ENCODE measurements at regions not wholly inside any gene's neighbourhood (a gene's known extent, or its start where the extent isn't known, plus 50 kb on each side); places are given as distances from the start of the nearest gene placed in this dataset.

DNA sequence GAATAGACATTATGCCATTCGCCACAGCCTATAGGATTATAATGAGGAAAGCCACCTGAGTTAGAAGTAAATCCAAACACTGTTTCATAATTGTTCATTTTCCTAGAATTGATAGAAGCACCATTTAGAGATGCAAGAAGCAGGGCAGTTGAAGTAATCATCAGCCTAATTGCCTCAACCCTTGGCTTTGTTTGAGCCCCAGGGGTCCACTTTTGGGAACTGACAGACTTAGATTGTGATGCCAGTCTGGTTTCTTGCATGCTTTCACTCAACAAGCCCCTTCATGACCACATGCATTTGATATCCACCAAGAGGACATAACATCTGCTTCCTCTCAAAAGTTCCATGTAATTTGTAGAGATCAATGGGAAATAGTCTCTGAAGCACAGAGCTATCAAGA, 97.2 kb upstream of the COL8A1 start:
- DNase-seq, result no peak

GRCh38 chr3:99537416-99537815, 101.0 kb upstream of the COL8A1 start:
- DNase-seq, result no peak

- DNase-seq, result no peak
These were observed 101.7 kb upstream of the COL8A1 start for GRCh38 chr3:99536555-99537314.

GRCh38 chr3:99534951-99535704, 103.3 kb upstream of the COL8A1 start:
- DNase-seq, result no peak

DNA sequence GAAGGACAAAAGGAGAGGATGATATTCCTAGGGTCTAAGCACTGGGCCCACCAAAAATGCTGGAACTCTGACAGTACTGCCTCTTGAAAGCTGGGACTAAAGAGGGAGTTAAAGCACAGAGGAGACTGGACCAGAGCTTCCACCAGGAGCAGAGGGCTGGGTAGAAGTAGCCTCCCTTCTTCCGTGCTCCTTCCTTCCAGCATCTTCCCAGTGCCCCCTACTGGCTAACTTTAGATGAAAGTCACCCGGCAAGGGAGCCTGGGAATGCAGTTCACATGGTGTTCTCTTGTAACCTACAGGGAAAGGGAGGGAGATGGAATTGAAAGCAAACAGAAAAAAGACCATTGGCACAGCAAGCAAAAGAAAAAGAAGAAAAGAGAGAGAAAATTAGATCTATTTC, 106.1 kb upstream of the COL8A1 start:
- DNase-seq, result peak; percentile 3 to 56

DNA sequence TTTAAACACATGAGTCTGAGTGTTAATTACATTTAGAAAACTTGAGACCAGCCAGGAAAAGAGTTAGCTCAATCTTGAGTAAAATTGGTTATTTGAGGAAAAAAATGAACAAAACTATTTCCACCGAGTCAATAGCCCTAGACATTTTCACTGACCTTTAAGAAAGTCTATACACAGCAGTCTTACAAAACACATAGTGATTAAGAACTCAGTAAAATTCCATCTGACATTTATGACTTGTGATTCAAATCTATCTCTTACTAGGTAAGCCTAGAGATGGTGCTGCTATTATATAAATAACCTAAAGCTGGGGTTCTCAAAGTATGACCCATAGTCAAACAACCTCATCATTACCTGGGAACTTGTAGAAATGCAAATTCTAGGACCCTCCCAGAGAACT, 109.1 kb upstream of the COL8A1 start:
- DNase-seq, result no peak

GRCh38 chr3:99526921-99527320, 111.5 kb upstream of the COL8A1 start:
- DNase-seq, result no peak

DNA sequence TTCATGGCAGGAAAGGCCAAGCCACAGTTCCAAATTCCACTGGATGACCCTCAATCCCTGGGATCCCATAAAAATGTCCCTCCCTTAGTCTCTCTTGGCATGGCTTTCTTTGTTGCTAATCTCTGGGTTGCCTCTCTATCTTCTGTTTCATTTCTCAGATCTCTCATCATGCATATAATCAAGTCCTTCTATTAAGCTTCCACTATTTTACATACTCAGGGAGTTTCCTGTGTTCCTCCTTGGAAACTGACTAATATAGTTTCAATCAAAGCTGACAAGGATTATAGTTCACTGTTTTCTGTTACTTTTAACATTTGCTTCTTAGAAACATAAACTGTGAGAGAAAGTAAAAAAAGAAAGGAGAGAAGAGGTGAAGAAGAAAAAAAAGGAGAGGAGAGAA, 113.8 kb upstream of the COL8A1 start:
- no peak for DNase-seq

- DNase-seq, result no peak
These were observed 114.8 kb upstream of the COL8A1 start for GRCh38 chr3:99523431-99524127.

DNA sequence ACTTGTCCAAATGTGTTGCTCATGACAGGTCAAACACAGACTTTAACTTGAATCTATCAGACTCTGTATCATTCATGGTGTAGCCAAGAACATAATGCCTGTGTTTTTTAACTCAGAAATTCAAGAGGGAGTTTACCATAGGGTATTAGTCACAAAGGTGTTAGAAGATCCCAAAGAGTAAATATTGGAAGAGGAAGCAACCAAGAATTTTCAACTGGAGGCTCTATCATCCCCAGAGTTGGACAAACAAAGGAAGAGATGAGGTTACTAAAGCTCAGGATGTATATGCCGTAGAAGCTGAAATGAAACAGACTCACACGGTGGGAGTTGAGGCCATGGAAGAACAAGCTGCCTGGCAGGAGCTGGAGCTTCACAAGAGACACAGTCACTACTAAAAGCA, 116.2 kb upstream of the COL8A1 start:
- DNase-seq, result no peak

GRCh38 chr3:99521551-99521950, 116.8 kb upstream of the COL8A1 start:
- no peak for DNase-seq

DNA sequence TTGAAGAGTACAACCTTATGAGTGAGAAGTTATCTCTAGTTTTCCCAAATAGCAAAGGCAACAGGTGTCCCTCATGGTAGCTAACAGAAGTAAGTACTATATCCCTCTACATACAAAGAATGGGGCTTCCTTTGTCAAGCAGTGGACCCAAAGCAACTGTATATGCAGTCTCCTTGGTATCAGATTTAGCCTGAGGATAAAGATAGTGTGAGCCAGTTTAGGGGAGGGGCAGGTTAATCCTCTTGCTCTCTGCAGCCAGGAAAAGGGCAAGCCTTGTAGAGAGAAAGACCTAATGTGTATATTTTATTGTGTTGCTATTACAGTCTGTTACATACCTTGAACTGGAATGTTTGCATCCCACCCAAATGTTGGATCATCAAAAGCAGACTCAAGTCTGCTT, 117.9 kb upstream of the COL8A1 start:
- no peak for DNase-seq

- DNase-seq, result no peak
These were observed 121.5 kb upstream of the COL8A1 start for GRCh38 chr3:99516936-99517335.

- no peak for DNase-seq
These were observed 122.5 kb upstream of the COL8A1 start for GRCh38 chr3:99515891-99516290.

GRCh38 chr3:99509224-99509623, 129.2 kb upstream of the COL8A1 start:
- no peak for DNase-seq

GRCh38 chr3:99508191-99508590, 130.2 kb upstream of the COL8A1 start:
- no peak for DNase-seq

- DNase-seq, result no peak
These were observed 132.6 kb upstream of the COL8A1 start for GRCh38 chr3:99505646-99506269.

DNA sequence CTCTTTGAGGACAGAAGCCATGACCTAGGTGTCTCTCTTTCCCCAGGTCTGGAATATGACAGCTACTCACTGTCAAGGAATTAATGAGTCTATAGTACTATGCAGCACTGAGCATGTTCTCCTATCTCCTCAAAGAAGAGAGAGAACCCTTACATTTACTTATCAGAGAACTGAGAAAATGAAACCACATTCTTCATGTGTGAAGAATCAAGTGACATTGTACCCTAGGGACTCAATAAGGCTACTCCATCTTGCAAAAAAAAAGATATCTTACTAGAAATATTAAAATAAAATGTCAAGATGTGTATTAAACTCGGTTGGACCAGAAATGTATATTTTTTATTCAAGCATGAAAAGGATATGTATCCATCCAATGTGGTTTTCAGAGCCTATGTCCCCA, 133.2 kb upstream of the COL8A1 start:
- DNase-seq, result no peak

DNA sequence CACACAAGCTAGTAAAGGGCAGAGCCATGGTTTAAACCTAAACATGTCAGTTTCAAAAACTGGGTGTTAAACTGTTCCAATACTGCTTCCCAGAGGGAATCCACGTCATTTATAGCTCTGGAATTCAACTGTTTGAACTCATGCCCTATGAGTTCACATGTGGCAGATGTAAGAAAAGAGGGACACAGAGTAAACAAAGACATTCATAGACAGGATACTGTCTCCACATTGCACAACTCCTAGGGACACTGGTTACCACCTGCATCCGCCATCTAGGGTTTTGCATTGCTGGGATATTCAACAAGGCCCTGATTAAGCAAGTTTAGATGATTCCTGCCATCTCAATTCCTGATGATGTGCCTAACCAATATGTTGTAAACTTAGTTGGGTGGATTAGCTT, 134.1 kb upstream of the COL8A1 start:
- DNase-seq, result no peak

DNA sequence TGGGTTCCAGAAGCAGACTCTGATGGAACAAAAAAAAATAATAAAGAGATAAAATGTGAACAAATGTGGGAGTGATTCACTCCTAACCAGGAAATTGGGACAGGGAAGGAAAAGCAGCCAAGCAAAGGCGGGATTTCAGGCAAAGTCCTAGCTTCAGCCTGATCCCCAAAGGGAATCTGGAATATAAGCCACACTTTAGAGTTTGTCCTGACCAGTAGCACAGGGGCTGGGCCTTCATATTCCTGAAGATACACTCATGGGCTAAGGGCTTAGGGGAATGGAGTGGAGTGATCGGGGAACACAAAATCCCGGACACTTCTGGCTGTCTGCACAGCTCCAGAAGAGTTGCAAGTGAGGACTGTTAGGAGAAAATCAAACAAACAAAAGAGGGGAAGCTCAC, 135.0 kb upstream of the COL8A1 start:
- DNase-seq, result no peak

DNA sequence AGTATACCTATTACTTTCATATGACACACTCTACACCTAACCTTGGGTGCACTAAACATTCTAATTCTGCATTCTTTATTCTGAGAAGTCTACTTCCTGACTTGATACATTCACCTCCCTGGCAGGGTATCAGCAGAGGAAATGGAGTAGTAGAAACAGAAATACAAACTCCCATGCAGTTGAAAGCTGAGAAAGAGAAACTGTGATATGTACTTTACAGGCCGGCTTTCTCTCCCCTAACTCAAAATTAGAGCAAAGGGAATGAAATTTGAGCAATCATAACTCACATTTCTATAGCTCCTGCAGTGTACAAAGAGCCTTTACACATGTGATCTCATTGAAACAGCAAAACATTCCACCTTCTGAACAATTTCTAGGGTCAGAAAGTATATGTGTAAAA, 135.5 kb upstream of the COL8A1 start:
- no peak for DNase-seq

- DNase-seq, result no peak
These were observed 137.9 kb upstream of the COL8A1 start for GRCh38 chr3:99500485-99500884.

All from NCI-H526 (cell line).